Activated T-helper 2 cell treated with anti-CD3 and anti-CD28 coated beads, Interferon-gamma antibody, Interleukin-2, Interleukin-4, amounts not matched to agents 10 μg/mL and 5 μg/mL and 100 μg/mL, durations not matched to agents 14 hours and 24 hours and 36 hours (primary cell): ENCODE measurements at regions not wholly inside any gene's neighbourhood (a gene's known extent, or its start where the extent isn't known, plus 50 kb on each side); places are given as distances from the start of the nearest gene placed in this dataset.

ENCODE experiments used
- DNase-seq: peaks from one replicate; pipeline ENCODE4 v3.0.0; 2021; ENCODE audit warnings: low spot score
- H3K27ac Mint-ChIP-seq: one replicate; pipeline ENCODE4 v1.8.0; 2021; ENCODE audit warnings: mixed read lengths
- H3K27me3 Mint-ChIP-seq: one replicate; pipeline ENCODE4 v1.8.0; 2021; ENCODE audit warnings: low read depth, mixed read lengths
- H3K36me3 Mint-ChIP-seq: one replicate; pipeline ENCODE4 v1.8.0; 2021; ENCODE audit warnings: low read depth, mixed read lengths
- H3K4me1 Mint-ChIP-seq: one replicate; pipeline ENCODE4 v1.8.0; 2021; ENCODE audit warnings: low read depth, mixed read lengths
- H3K4me3 Mint-ChIP-seq: one replicate; pipeline ENCODE4 v1.8.0; 2021; ENCODE audit warnings: low read depth, mild to moderate bottlenecking, moderate library complexity, mixed read lengths
- H3K9me3 Mint-ChIP-seq: one replicate; pipeline ENCODE4 v1.8.0; 2021; ENCODE audit warnings: mixed read lengths
- intact Hi-C: fragments of 100-400 bp; cut with micrococcal nuclease; formaldehyde crosslinking; loops from one replicate; pipeline ENCODE4 v1.15.1; 2023

- H3K4me3 Mint-ChIP-seq = no peak overlapping the region
- H3K27me3 Mint-ChIP-seq = no peaks in the 10 kb centered on the region
- H3K27ac Mint-ChIP-seq = no peak overlapping the region
- DNase-seq = no peak
- H3K36me3 Mint-ChIP-seq = no peaks in the 10 kb centered on the region
- intact Hi-C loops = no loop called here
- H3K9me3 Mint-ChIP-seq = no peaks in the 10 kb centered on the region
- H3K4me1 Mint-ChIP-seq = no peaks in the 10 kb centered on the region
Observed at GRCh38 chr5:98630621-98631020, 142.8 kb upstream of the RGMB start.

GRCh38 chr5:98631311-98632054 lies 142.0 kb upstream of the RGMB start:
- Mint-ChIP-seq H3K9me3 (no peaks in the 10 kb centered on the region), H3K27ac (no peak overlapping the region), H3K4me3 (no peak overlapping the region), H3K36me3 (no peaks in the 10 kb centered on the region), H3K4me1 (no peaks in the 10 kb centered on the region), H3K27me3 (no peaks in the 10 kb centered on the region)
- intact Hi-C loops = no loop called here
- no peak for DNase-seq

GRCh38 chr5:98635656-98636055 lies 137.8 kb upstream of the RGMB start:
- H3K9me3 Mint-ChIP-seq = no peaks in the 10 kb centered on the region
- intact Hi-C loops = no loop called here

GRCh38 chr5:98637116-98637515 lies 136.3 kb upstream of the RGMB start:
- intact Hi-C loops = no loop called here
- no peak for DNase-seq
- no peaks in the 10 kb centered on the region for H3K9me3 Mint-ChIP-seq
- no peak overlapping the region for H3K4me3 Mint-ChIP-seq
- H3K27ac Mint-ChIP-seq = no peak overlapping the region
- H3K4me1 Mint-ChIP-seq = no peaks in the 10 kb centered on the region
- H3K36me3 Mint-ChIP-seq = no peaks in the 10 kb centered on the region
- H3K27me3 Mint-ChIP-seq = no peaks in the 10 kb centered on the region

More at GRCh38 chr5:98635656-98636055, 137.8 kb upstream of the RGMB start:
- H3K4me3 Mint-ChIP-seq = no peak overlapping the region
- no peak overlapping the region for H3K27ac Mint-ChIP-seq
- no peaks in the 10 kb centered on the region for H3K4me1 Mint-ChIP-seq
- no peaks in the 10 kb centered on the region for H3K36me3 Mint-ChIP-seq
- no peak for DNase-seq
- H3K27me3 Mint-ChIP-seq = no peaks in the 10 kb centered on the region

GRCh38 chr5:98637557-98637956 lies 135.9 kb upstream of the RGMB start:
- H3K27me3 Mint-ChIP-seq = no peaks in the 10 kb centered on the region
- H3K4me1 Mint-ChIP-seq = no peaks in the 10 kb centered on the region
- no peak for DNase-seq
- H3K9me3 Mint-ChIP-seq = no peaks in the 10 kb centered on the region
- no peak overlapping the region for H3K4me3 Mint-ChIP-seq
- no peak overlapping the region for H3K27ac Mint-ChIP-seq
- no peaks in the 10 kb centered on the region for H3K36me3 Mint-ChIP-seq
- intact Hi-C loops = no loop called here

- Mint-ChIP-seq H3K27ac (no peak overlapping the region), H3K27me3 (no peaks in the 10 kb centered on the region), H3K4me1 (no peaks in the 10 kb centered on the region), H3K9me3 (no peaks in the 10 kb centered on the region), H3K4me3 (no peak overlapping the region), H3K36me3 (no peaks in the 10 kb centered on the region)
- no peak for DNase-seq
- intact Hi-C loops = no loop called here
Observed at GRCh38 chr5:98638111-98638510, 135.4 kb upstream of the RGMB start.

- DNase-seq = no peak
- no peaks in the 10 kb centered on the region for H3K9me3 Mint-ChIP-seq
- no peaks in the 10 kb centered on the region for H3K36me3 Mint-ChIP-seq
- intact Hi-C loops = no loop called here
- no peak overlapping the region for H3K27ac Mint-ChIP-seq
- H3K27me3 Mint-ChIP-seq = no peaks in the 10 kb centered on the region
- H3K4me1 Mint-ChIP-seq = no peaks in the 10 kb centered on the region
- H3K4me3 Mint-ChIP-seq = no peak overlapping the region
Observed at GRCh38 chr5:98638701-98639100, 134.8 kb upstream of the RGMB start.

- Mint-ChIP-seq H3K27ac (no peak overlapping the region), H3K4me1 (no peaks in the 10 kb centered on the region), H3K4me3 (no peak overlapping the region), H3K9me3 (no peaks in the 10 kb centered on the region), H3K36me3 (no peaks in the 10 kb centered on the region), H3K27me3 (no peaks in the 10 kb centered on the region)
- no peak for DNase-seq
- intact Hi-C loops = no loop called here
Observed at GRCh38 chr5:98639274-98639673, 134.2 kb upstream of the RGMB start.

GRCh38 chr5:98641671-98642070 lies 131.8 kb upstream of the RGMB start:
- H3K27ac Mint-ChIP-seq = no peak overlapping the region
- intact Hi-C loops = no loop called here
- no peaks in the 10 kb centered on the region for H3K9me3 Mint-ChIP-seq
- H3K36me3 Mint-ChIP-seq = no peaks in the 10 kb centered on the region
- H3K4me3 Mint-ChIP-seq = no peak overlapping the region
- H3K4me1 Mint-ChIP-seq = no peaks in the 10 kb centered on the region
- no peak for DNase-seq
- no peaks in the 10 kb centered on the region for H3K27me3 Mint-ChIP-seq

GRCh38 chr5:98643569-98643968 lies 129.9 kb upstream of the RGMB start:
- Mint-ChIP-seq H3K27ac (no peak overlapping the region), H3K27me3 (no peaks in the 10 kb centered on the region), H3K9me3 (no peaks in the 10 kb centered on the region), H3K36me3 (no peaks in the 10 kb centered on the region), H3K4me1 (no peaks in the 10 kb centered on the region), H3K4me3 (no peak overlapping the region)
- DNase-seq = no peak
- intact Hi-C loops = no loop called here

GRCh38 chr5:98651715-98652114 lies 121.7 kb upstream of the RGMB start:
- Mint-ChIP-seq H3K36me3 (no peaks in the 10 kb centered on the region), H3K9me3 (no peaks in the 10 kb centered on the region), H3K27ac (no peak overlapping the region), H3K4me3 (no peak overlapping the region), H3K4me1 (no peaks in the 10 kb centered on the region), H3K27me3 (no peaks in the 10 kb centered on the region)
- intact Hi-C loops = no loop called here
- DNase-seq = no peak

- H3K4me1 Mint-ChIP-seq = no peaks in the 10 kb centered on the region
Observed at GRCh38 chr5:98656125-98656795, 117.2 kb upstream of the RGMB start.

GRCh38 chr5:98656796-98657195 lies 116.7 kb upstream of the RGMB start:
- Mint-ChIP-seq H3K27ac (no peak overlapping the region), H3K4me3 (no peak overlapping the region), H3K9me3 (no peaks in the 10 kb centered on the region), H3K4me1 (no peaks in the 10 kb centered on the region), H3K27me3 (no peaks in the 10 kb centered on the region), H3K36me3 (no peaks in the 10 kb centered on the region)
- intact Hi-C loops = no loop called here
- no peak for DNase-seq

More at GRCh38 chr5:98656125-98656795, 117.2 kb upstream of the RGMB start:
- DNase-seq = no peak
- intact Hi-C loops = no loop called here
- no peaks in the 10 kb centered on the region for H3K36me3 Mint-ChIP-seq
- H3K9me3 Mint-ChIP-seq = no peaks in the 10 kb centered on the region
- H3K27ac Mint-ChIP-seq = no peak overlapping the region
- H3K4me3 Mint-ChIP-seq = no peak overlapping the region
- no peaks in the 10 kb centered on the region for H3K27me3 Mint-ChIP-seq
